SKM-1 treated with dmso at 0.1 percent for 144 hours (cell line): ENCODE measurements at regions not wholly inside any gene's neighbourhood (a gene's known extent, or its start where the extent isn't known, plus 50 kb on each side); places are given as distances from the start of the nearest gene placed in this dataset.
"Not testable (repeated sequence)": the region's sequence is repeated elsewhere in the genome, so short reads cannot be mapped to it uniquely, and the experiment has no call there.

Experiments
- DNase-seq: peaks from one replicate; lab custom pipeline; 2025; ENCODE audit not compliant: unreplicated experiment; lab: John Stamatoyannopoulos, UW

- DNase-seq = no peak
These were observed 160.1 kb upstream of the DAP start for GRCh38 chr5:10921160-10921559.

DNA sequence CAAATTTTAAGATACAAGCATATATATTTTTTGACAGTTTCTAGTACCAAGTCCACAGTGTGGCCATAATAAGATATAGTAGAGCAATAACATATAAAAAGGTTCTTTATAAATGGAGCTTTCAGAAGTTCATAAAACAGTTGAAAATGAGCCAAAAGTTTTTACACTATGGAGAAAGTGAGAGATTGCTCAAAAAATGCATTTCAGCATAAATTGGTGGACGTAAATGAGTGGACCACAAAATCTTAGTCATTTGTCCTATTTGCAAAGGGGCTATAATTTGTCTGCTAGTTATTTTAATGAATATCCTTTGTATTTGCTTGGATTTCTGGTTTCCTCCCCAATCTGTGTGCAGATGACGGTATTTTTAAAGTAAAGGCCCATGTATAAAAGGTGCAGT, 159.4 kb upstream of the DAP start:
- DNase-seq = no peak

- DNase-seq = no peak
These were observed 153.9 kb upstream of the DAP start for GRCh38 chr5:10914741-10915480.

- DNase-seq = peak; percentile 85
These were observed 152.8 kb upstream of the DAP start for GRCh38 chr5:10913841-10914240.

GRCh38 chr5:10913181-10913810, 152.3 kb upstream of the DAP start:
- DNase-seq = no peak

GRCh38 chr5:10912435-10912834, 151.4 kb upstream of the DAP start:
- no peak for DNase-seq

GRCh38 chr5:10910261-10910660, 149.2 kb upstream of the DAP start:
- DNase-seq = no peak

GRCh38 chr5:10904862-10905432, 143.9 kb upstream of the DAP start:
- no peak for DNase-seq

DNA sequence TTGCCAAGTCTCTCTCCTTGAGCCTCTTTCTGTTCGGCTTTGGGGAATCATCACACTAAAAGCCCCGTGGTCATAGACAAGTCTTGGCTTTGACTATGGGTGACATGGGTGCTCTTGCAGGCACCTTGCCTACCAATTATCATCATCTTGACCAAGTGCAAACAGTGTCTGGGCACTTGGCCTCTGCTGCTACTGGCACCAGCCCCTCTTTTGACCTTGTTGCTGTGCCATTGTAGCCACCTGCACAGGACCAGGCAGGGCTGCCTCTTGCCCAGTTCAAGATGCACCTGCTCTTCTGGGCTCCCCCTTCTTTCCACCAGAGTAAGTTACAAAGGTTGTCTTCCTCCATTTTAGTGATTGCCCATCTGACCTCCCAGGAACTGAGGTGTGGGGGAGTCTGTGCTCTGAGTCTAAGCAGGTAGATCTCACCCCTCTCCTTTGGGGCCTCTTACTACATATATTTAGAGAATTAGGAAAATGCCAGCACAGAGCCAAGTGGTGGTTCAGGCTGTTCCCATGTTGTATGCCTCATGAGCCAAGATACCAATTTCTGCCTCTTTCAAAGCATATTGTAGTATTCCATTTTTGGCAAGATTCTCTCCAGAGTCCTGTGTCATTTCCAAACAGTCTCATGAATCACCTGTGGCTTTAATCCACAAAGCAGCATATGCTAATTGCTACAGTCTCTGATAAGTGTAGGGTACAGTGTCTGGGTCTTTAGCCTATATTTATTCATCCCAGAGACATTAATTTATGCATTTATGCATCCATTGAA, 142.9 kb upstream of the DAP start:
- DNase-seq = no peak

- DNase-seq = no peak
These were observed 141.1 kb upstream of the DAP start for GRCh38 chr5:10902145-10902544.

DNA sequence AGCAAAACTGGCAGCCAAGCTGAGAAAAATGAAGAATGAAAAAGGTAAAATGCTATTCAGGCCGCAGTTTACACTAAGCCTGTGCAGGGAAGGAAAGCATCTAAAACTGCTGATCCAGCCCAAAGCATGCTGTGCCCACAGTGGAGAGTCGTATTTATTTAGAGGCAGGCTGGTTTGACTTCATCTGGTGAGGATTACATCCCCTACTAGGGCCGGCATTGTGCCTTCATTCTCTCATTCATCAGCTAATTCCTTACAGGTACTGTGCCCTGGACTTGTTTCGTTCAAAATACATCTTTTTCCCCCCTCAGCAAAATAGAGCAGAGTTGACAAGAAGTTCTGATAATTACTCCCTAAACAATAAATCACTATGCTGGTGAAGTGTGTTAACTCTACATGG, 137.5 kb upstream of the DAP start:
- DNase-seq = no peak

- no peak for DNase-seq
These were observed 135.0 kb upstream of the DAP start for GRCh38 chr5:10896016-10896415.

DNA sequence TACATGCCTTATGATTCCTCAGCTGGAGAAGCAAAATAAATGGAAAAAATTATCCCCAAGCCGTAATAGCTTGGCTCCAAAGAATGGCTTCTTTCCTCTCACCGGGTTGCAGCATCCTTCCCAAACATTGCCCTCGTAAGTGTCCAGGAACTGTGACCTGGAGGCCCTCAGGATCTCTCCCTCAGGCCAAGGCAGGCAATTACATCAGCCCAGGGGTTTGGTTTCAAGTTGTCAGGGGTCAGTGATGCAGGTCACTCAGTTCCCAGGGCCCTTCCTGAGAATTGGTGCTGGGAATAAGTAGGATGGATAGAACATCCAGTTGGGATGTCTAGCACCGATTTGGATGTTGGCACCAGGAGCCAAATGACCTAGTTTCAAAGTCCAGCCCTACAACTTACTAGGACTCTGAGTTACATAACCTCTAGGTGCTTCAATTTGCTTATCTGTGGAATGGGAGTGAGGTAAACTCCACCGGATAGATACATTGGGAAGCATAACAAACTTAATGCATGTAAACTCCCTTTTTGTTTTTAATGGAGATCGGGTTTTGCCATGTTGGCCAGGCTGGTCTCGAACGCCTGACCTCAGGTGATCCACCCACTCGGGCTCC, 133.5 kb upstream of the DAP start:
- no peak for DNase-seq

DNA sequence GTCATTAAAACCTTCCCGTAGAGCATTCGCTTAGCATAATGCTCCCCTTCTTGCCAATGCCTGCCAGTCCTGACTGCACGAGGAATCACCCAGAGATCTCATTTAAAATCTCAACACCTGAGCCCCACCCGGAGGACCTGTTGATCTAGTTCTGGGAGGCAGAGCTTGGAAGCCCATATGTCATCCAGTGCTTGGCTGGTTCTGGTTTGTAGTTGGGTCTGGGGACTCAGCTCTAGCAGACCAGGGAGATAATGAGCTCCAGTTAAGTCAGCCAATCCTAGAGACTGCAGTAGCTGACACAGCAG, 131.8 kb upstream of the DAP start:
- DNase-seq = no peak

- DNase-seq = no peak
These were observed 131.3 kb upstream of the DAP start for GRCh38 chr5:10892147-10892910.

DNA sequence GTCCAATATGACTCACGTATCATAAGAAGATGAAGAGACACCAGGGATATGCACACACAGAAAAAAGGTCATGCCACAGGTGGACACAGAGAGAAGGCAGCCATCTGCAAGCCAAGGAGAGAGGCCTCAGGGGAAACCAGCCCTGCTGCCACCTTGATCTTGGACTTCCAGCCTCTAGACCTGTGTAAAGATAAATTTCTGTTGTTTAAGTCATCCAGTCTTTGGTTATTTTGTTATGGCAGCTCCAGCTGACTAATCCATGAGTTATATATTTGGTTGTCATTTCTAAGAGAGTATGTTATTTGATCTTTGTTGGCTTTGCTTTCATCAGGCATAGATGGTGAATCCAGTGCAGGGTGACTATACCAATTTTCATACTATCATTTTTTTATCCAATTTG, 130.2 kb upstream of the DAP start:
- no peak for DNase-seq

DNA sequence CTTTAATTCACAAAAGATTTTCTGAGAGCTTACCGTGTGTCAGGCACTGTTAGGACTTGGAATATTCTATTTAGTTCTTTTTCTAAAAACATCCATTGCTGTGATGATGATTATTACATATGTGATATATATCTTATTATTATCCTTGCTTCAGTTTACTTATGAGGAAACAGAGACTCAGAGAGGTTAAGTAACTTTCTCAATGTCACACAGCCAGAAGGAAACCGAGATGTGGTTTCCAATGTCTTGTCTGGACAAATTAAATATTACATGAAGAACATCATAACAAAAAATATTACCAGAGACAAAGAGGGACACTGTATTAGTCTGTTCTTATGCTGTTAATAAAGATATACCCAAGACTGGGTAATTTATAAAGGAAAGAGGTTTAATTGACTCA, 125.5 kb upstream of the DAP start:
- no peak for DNase-seq

DNA sequence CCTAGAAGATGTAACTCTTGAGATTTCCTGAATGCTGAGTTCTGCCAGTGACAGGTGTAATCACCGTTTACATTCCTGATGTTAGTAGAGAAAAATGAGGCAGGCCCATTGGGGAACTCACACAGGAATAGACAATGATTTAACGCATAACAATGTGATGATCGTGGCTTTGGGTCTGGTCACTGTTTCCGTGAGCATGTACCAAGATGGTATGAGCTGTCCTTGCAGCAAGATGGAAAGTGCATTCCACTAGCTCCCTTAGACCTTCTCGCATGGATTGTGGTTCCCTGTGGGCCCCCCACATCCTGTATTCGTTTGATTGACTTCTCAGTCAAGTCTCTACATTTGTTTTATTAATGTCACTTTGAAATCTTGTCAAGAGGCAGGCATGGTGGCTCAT, 124.0 kb upstream of the DAP start:
- no peak for DNase-seq

DNA sequence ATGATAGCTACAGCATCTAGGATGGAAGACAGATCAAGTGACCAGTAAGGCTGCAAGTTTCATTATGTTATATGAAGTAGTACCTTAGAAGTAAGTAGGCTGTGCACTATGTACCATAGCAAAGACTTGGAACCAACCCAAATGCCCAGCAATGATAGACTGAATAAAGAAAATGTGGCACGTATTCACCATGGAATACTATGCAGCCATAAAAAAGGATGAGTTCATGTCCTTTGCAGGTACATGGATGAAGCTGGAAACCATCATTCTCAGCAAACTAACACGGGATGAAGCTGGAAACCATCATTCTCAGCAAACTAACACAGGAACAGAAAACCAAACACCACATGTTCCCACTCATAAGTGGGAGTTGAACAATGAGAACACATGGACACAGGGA, 122.9 kb upstream of the DAP start:
- not testable (repeated sequence) for DNase-seq

GRCh38 chr5:10880934-10881333, 119.9 kb upstream of the DAP start:
- DNase-seq = no peak

GRCh38 chr5:10876996-10877395, 116.0 kb upstream of the DAP start:
- not testable (repeated sequence) for DNase-seq
